GOT3 (cell line): ENCODE measurements at regions not wholly inside any gene's neighbourhood (a gene's known extent, or its start where the extent isn't known, plus 50 kb on each side); places are given as distances from the start of the nearest gene placed in this dataset.

Source experiments
- DNase-seq: peaks from one replicate; lab custom pipeline; 2025; ENCODE audit warnings: mixed read lengths; lab: John Stamatoyannopoulos, UW

DNA sequence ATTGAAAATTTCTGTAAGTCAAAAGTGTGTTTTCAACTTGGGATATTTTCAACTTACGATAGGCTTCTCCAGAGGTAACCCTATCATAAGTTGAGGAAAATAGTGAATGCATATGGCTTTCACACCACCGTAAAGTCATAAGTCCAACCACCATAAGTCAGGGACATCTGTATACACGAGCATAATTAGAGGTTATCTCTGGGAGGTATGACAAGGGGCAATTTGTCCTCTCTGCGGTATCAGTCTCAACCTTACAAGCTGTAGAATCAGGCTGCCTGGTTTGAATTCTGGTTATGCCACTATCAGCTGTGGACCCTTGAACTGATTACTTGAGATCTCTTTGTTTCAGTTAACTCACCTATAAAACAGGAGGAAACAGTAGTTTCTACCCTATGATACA lies 202.9 kb upstream of the JARID2 start:
- no peak for DNase-seq

- DNase-seq: no peak
Measured at GRCh38 chr6:15044146-15044882, 201.6 kb upstream of the JARID2 start.

GRCh38 chr6:15044948-15045347 lies 200.9 kb upstream of the JARID2 start:
- DNase-seq: no peak

DNA sequence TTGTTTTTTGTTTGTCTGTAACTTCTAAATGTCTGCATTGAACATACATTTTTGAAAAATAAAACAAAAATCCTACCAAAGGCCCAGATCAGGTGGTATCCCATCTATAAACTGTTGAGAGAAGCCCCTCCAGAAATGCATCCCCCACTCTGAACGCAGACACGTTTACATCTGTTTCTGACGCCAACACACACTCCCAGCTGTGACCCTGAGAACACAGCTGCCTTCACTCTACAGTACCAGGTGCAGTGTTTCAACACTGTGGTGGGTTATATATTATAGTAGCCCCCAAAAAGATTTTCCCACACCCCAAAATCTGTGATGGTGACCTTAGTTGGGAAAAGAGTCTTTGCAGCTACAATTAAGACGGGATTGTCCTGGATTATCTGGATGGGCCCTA lies 199.1 kb upstream of the JARID2 start:
- DNase-seq: no peak

DNA sequence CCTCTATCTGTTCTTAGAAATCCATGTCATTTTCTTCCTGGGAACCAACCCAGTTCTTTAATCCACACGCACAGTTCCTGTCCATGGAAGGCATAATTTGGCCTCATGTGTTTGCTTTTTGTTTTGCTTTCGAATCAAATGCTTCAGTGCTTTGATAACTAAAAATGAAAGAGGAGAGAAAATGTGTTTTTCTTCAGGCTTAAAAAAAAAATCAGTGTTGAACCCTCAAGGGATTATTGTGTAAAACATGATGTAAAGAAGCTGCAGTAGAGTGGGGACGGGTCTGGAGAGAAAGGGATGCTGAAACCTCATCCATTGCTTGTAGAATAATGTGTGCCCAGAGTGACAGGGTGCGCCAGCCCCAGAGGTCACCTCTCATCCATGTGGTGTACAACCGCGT lies 197.5 kb upstream of the JARID2 start:
- DNase-seq: no peak

DNA sequence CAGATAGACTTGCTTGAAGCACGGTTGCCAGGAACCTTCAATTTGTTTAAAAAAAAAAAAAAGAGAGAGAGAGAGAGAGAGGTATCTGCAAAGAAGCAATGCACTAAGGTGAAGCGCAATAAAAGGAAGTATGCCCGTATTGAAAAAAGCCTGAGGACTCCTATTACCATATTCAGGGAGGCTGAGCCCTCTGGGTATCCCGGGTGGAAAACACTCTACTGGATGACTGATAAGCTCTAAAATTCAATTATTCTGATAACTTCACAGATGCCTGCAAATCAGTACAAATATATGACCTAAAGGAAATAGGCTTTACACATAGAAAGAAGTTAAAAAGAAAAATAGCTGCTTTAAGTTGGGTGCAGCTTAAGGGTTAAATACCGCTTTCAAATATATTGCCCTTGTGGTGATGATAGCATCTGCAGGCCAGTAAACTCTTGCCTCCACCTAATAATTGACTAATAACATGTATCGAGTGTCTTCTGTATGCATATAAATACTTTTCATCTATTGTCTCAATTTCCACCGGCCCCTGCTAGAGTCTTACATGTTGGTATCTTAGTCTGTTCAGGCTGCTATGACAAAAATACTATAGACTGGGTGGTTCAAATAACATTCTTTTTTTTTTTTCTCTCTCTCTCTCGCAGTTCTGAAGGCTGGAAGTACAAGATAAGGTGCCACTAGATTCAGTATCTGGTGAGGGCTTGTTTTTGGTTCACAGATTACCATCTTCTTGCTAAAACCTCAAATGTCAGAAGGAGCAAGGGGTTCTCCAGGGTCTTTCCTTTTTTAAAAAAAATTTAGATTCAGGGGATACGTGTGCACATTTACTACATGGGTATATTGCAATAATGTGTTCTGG lies 187.4 kb upstream of the JARID2 start:
- DNase-seq: no peak

GRCh38 chr6:15061180-15061641 lies 184.7 kb upstream of the JARID2 start:
- no peak for DNase-seq

DNA sequence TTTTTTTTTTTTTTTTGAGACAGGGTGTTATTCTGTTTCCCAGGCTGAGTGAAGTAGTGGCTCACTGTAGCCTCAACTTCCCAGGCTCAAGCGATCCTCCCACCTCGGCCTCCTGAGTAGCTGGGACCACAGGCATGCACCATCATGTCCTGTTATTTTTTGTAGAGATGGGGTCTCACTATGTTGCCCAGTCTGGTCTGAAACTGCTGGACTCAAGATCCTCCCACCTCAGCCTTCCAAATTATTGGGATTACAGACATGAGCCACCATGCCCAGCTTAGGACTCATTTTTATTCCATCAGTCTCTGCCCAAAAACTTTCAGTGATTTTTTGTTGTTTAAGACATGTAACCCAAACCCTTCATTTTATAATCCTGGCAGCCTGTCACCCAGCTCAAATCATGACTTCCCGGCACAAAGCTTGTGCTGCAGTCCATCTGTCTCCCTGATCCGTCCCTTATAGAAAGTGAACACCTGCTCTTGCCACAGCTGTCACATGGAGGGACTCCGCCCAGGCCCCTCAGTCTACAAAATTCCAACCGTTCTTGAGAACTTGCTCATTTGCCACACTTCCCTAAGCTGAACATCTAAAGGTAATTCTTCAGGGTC lies 183.9 kb upstream of the JARID2 start:
- DNase-seq: no peak

DNA sequence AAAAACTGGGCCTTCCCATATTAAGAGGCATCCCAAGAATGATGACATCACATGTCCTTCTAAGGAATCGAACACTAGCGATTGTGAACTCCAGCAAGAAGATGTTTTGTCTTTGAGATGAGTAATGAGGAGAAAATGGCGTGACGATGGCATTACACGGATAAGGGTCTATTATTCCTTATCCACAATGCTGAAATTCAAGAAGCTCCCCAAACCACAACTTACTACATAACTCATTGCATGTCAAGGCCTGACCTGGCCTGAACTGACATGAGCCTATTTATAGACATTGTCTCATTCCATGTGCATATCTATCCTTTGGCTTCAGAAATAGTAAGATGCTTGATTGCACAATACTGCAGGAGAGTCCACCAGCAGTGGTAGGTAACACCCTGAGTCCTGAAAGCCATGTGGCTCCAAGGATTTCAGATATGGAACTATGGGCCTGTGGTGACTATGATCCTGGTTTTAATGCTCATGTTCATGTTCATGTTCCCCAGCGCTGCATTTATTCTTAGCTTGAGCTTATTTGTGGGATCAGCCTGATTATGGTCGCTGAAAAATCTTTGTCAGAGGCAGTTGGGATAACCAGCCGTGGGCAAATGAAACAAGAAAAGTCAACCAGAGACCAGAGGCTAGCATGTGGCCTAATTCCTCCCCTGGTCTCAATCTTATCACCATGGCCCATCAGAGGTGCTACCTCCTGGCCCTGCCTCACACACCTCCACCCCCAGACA lies 183.2 kb upstream of the JARID2 start:
- no peak for DNase-seq

DNA sequence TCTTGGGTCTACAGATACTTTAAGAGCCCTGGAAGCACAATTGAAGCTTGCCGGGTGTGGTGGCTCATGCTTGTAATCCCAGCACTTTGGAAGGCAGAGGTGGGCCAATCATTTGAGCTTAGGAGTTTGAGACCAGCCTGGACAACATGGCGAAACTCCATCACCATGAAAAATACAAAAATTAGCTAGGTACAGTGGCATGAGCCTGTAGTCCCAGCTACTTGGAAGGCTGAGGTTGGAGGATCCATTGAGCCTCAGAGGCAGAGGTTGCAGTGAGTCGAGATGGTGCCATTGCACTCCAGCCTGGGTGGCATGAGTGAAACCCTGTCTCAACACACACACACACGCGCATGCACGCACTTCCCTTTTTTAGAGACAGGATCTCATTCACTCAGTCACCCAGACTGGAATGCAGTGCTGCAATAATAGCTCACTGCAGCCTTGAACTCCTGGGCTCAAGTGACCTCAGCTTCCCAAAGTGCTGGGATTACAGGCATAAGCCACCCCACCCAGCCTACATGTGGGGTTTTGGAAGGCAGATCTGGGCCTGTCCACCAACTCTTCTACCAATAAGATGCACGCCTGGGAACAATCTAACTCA lies 182.5 kb upstream of the JARID2 start:
- no peak for DNase-seq

- no peak for DNase-seq
Measured at GRCh38 chr6:15065261-15065989, 180.4 kb upstream of the JARID2 start.

DNA sequence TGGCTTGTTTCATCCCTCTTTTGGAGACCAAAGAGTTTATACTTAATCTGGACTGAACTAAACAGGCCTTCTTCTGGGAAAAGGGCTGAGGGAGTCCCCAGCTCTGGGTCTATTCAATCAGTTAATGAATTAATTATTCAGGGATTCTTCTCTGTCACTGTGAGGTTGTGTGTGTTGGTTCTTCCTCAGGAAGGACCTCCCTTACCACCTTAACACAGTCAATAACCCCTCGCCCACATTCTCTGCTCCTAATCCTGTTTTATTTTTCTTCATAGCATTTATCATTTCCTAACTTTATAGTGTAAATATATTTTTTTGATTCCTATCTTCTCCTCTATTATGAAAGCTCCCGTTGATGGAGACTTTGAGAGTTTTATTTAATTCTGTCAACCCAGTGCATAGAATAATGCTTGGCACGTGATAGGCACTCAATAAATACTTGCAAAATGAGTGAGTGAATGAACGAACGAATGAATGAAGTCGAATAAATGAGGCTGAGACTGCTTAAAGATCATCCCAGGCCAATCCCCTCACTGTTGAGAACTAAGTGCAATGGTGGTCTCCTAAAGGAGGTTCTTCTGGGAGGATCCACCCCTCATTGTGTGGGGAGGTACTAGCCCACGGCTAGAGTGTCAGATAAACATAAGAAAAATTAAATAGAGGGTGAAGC lies 179.6 kb upstream of the JARID2 start:
- DNase-seq: no peak

GRCh38 chr6:15073344-15073789 lies 172.5 kb upstream of the JARID2 start:
- DNase-seq: no peak

DNA sequence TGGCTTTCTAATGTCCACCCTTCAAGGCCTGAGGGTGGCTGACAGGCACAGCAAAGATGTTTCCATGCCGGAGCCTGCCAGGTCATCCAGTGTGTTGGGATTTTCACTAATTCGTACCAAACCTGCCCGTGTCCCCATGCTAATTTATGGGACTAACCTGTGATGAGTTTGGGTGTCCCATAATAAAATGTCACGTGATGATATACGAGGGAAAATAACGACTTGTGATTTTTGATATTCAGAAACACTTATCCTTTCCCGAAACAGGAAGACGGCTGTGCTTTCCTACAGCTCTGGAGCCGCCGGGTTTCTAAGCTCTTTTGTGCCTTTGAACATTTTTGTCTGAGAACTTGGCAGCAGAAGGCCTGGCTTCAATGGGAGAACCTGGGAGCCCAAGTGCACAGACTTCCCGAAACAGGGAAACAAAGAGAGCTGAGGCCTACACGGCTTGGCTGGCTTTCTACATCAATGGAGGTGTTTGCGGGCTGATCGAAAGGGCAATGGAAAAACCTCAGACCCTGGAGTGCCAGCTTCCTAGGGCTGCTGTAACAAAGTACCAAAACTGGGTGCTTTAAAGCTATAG lies 171.9 kb upstream of the JARID2 start:
- no peak for DNase-seq

- DNase-seq: no peak
Measured at GRCh38 chr6:15074806-15075205, 171.1 kb upstream of the JARID2 start.

GRCh38 chr6:15076565-15076964 lies 169.3 kb upstream of the JARID2 start:
- DNase-seq: no peak

- no peak for DNase-seq
Measured at GRCh38 chr6:15077006-15077405, 168.9 kb upstream of the JARID2 start.

DNA sequence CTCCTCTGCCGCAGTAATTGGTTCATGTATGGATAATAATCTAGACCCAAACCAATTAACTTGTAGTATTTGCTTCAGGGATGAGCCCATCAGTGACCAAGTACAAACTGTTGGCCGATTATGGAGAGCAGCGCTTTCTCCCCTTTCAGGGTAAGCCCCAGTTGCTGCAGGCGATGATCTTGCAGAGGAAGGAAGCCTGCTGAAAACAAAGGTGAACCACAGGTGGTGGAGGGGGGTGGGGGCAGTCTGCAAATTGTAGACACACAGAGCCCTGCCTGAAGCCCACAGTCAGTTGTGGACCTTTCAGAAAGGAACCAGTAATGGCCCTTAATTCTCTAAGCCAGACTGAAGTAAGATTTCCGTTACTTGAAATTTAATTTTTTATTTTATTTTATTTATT lies 167.9 kb upstream of the JARID2 start:
- DNase-seq: no peak

- DNase-seq: no peak
Measured at GRCh38 chr6:15079288-15079817, 166.5 kb upstream of the JARID2 start.

- no peak for DNase-seq
Measured at GRCh38 chr6:15080895-15081294, 165.0 kb upstream of the JARID2 start.
